Uterus (tissue), 3 donors: ENCODE measurements at regions not wholly inside any gene's neighbourhood (a gene's known extent, or its start where the extent isn't known, plus 50 kb on each side); places are given as distances from the start of the nearest gene placed in this dataset.

Experiments
- DNase-seq, 2 donors: peaks; one replicate each; pipeline ENCODE4 v3.0.0-alpha.2; 2019 to 2020
- H3K27ac ChIP-seq, 2 donors: fragments of 200-600 bp; sonication (generic); 1 replicate in 1 of 2; 2 replicates in 1 of 2; pipeline ENCODE4 v1.5.1; 2016 to 2018
- H3K27me3 ChIP-seq, 2 donors: fragments of 200-600 bp; sonication (generic); one replicate each; pipeline ENCODE4 v1.5.1; 2018 to 2019; ENCODE audit warnings: control low read depth in 1 of 2
- H3K36me3 ChIP-seq, 2 donors: fragments of 200-600 bp; sonication (generic); one replicate each; pipeline ENCODE4 v1.5.1; 2019; ENCODE audit warnings: control low read depth in 1 of 2
- H3K4me1 ChIP-seq, 2 donors: fragments of 200-600 bp; sonication (generic); one replicate each; pipeline ENCODE4 v1.5.1; 2018 to 2019; ENCODE audit warnings: control low read depth in 1 of 2
- H3K4me3 ChIP-seq, 2 donors: fragments of 200-600 bp; sonication (generic); 1 replicate in 1 of 2; 2 replicates in 1 of 2; pipeline ENCODE4 v1.5.1; 2018 to 2019; ENCODE audit warnings: mild to moderate bottlenecking in 1 of 2
- H3K9me3 ChIP-seq, 2 donors: fragments of 200-600 bp; sonication (generic); one replicate each; pipeline ENCODE4 v1.5.1; 2019; ENCODE audit warnings: control low read depth in 1 of 2
- CTCF ChIP-seq, 4 experiments: fragments of 200-600 bp in 2 of 4; fragments of 450-650 bp in 2 of 4; sonication (generic) in 2 of 4; IDR thresholded peaks; one replicate each; pipeline ENCODE4 v1.5.1; 2016 to 2019; ENCODE audit warnings: antibody characterized with exemption in 4 of 4, mild to moderate bottlenecking in 2 of 4, moderate library complexity in 1 of 4
- POLR2A ChIP-seq, 2 donors: fragments of 450-650 bp; IDR thresholded peaks; one replicate each; pipeline ENCODE4 v1.6.1; 2016; ENCODE audit warnings: antibody characterized with exemption in 2 of 2, mild to moderate bottlenecking in 1 of 2, moderate library complexity in 1 of 2
- intact Hi-C: fragments of 100-400 bp; cut with DNase I; formaldehyde crosslinking; loops from one replicate; pipeline ENCODE4 v1.15.1; 2023; ENCODE audit warnings: low total_unique reads
- donor health status: DM: yes; HTN: yes; CAD: no.

GRCh38 chr6:155599561-155599960 lies 143.9 kb upstream of the NOX3 start:
- Histone ChIP-seq H3K36me3 (no peaks in the 10 kb centered on the region), H3K4me1 (no peaks in the 10 kb centered on the region), H3K27ac (no peak overlapping the region), H3K9me3 (no peaks in the 10 kb centered on the region), H3K27me3 (no peaks in the 10 kb centered on the region), H3K4me3 (no peak overlapping the region)
- TF ChIP-seq CTCF (IDR thresholded peaks at IDR 0.05) (no peak), POLR2A (IDR thresholded peaks at IDR 0.05) (no peak)
- DNase-seq, result no peak
- intact Hi-C loops, result no loop called here

GRCh38 chr6:155599160-155599559 lies 143.5 kb upstream of the NOX3 start:
- H3K27me3 ChIP-seq, result no peaks in the 10 kb centered on the region
- no peaks in the 10 kb centered on the region for H3K4me1 ChIP-seq
- no peaks in the 10 kb centered on the region for H3K9me3 ChIP-seq
- no peak overlapping the region for H3K27ac ChIP-seq
- no peaks in the 10 kb centered on the region for H3K36me3 ChIP-seq
- TF ChIP-seq POLR2A (IDR thresholded peaks at IDR 0.05) (no peak), CTCF (IDR thresholded peaks at IDR 0.05) (no peak)
- H3K4me3 ChIP-seq, result no peak overlapping the region
- intact Hi-C loops, result no loop called here
- no peak for DNase-seq

- H3K36me3 ChIP-seq, result no peaks in the 10 kb centered on the region
- H3K4me3 ChIP-seq, result no peak overlapping the region
- intact Hi-C loops, result no loop called here
- TF ChIP-seq CTCF (IDR thresholded peaks at IDR 0.05), result no peak
- no peak for TF ChIP-seq POLR2A (IDR thresholded peaks at IDR 0.05)
- DNase-seq, result no peak
- no peak overlapping the region for H3K27ac ChIP-seq
- no peaks in the 10 kb centered on the region for H3K9me3 ChIP-seq
- H3K27me3 ChIP-seq, result no peaks in the 10 kb centered on the region
- no peaks in the 10 kb centered on the region for H3K4me1 ChIP-seq
These were observed 139.6 kb upstream of the NOX3 start for GRCh38 chr6:155595284-155595683.

GRCh38 chr6:155591741-155592140 lies 136.1 kb upstream of the NOX3 start:
- no peak for DNase-seq
- TF ChIP-seq POLR2A (IDR thresholded peaks at IDR 0.05) (no peak), CTCF (IDR thresholded peaks at IDR 0.05) (no peak)
- Histone ChIP-seq H3K9me3 (no peaks in the 10 kb centered on the region), H3K4me1 (no peaks in the 10 kb centered on the region), H3K27me3 (no peaks in the 10 kb centered on the region), H3K36me3 (no peaks in the 10 kb centered on the region), H3K27ac (no peak overlapping the region), H3K4me3 (no peak overlapping the region)
- intact Hi-C loops, result no loop called here

GRCh38 chr6:155589190-155589589 lies 133.6 kb upstream of the NOX3 start:
- Histone ChIP-seq H3K4me3 (no peak overlapping the region), H3K27me3 (no peaks in the 10 kb centered on the region), H3K36me3 (no peaks in the 10 kb centered on the region), H3K4me1 (no peaks in the 10 kb centered on the region), H3K27ac (no peak overlapping the region), H3K9me3 (no peaks in the 10 kb centered on the region)
- TF ChIP-seq CTCF (IDR thresholded peaks at IDR 0.05) (no peak), POLR2A (IDR thresholded peaks at IDR 0.05) (no peak)
- intact Hi-C loops, result no loop called here
- DNase-seq, result no peak
